HG03439 (cell line): ENCODE measurements at regions not wholly inside any gene's neighbourhood (a gene's known extent, or its start where the extent isn't known, plus 50 kb on each side); places are given as distances from the start of the nearest gene placed in this dataset.
A peak's percentile ranks its signal among the peaks of the same experiment; 100 is the strongest.
"Not testable (repeated sequence)": the region's sequence is repeated elsewhere in the genome, so short reads cannot be mapped to it uniquely, and the experiment has no call there.

Experiments
- ATAC-seq: cut with Tn5 transposase; IDR thresholded peaks from one replicate; pipeline ENCODE4 v1.9.1; 2021; ENCODE audit warnings: mild to moderate bottlenecking, moderate library complexity; ENCODE audit not compliant: unreplicated experiment

GRCh38 chr6:103122766-103123601, 1729.5 kb downstream of the GRIK2 start:
- ATAC-seq = peak; percentile 73

- ATAC-seq = no peak
Measured at GRCh38 chr6:103119056-103119455, 1725.5 kb downstream of the GRIK2 start.

GRCh38 chr6:103114582-103114981, 1721.1 kb downstream of the GRIK2 start:
- no peak for ATAC-seq

GRCh38 chr6:103113416-103113815, 1719.9 kb downstream of the GRIK2 start:
- no peak for ATAC-seq

GRCh38 chr6:103107985-103108384, 1714.5 kb downstream of the GRIK2 start:
- ATAC-seq = no peak

GRCh38 chr6:103105686-103106085, 1712.2 kb downstream of the GRIK2 start:
- no peak for ATAC-seq

- ATAC-seq = no peak
Measured at GRCh38 chr6:103101267-103101666, 1707.8 kb downstream of the GRIK2 start.

- ATAC-seq = not testable (repeated sequence)
Measured at GRCh38 chr6:103092414-103092813, 1698.9 kb downstream of the GRIK2 start.

- ATAC-seq = no peak
Measured at GRCh38 chr6:103085801-103086200, 1692.3 kb downstream of the GRIK2 start.

- ATAC-seq = no peak
Measured at GRCh38 chr6:103081876-103082630, 1688.5 kb downstream of the GRIK2 start.

GRCh38 chr6:103081126-103081525, 1687.6 kb downstream of the GRIK2 start:
- no peak for ATAC-seq

- ATAC-seq = no peak
Measured at GRCh38 chr6:103080497-103080896, 1687.0 kb downstream of the GRIK2 start.

- peak; percentile 80 for ATAC-seq
Measured at GRCh38 chr6:103079867-103080266, 1686.4 kb downstream of the GRIK2 start.

GRCh38 chr6:103062136-103062535, 1668.6 kb downstream of the GRIK2 start:
- ATAC-seq = no peak

GRCh38 chr6:103047567-103047966, 1654.1 kb downstream of the GRIK2 start:
- ATAC-seq = no peak

- no peak for ATAC-seq
Measured at GRCh38 chr6:103042336-103042735, 1648.8 kb downstream of the GRIK2 start.

- no peak for ATAC-seq
Measured at GRCh38 chr6:103036846-103037245, 1643.3 kb downstream of the GRIK2 start.

GRCh38 chr6:103027271-103027931, 1633.9 kb downstream of the GRIK2 start:
- ATAC-seq = no peak

GRCh38 chr6:103018426-103018825, 1624.9 kb downstream of the GRIK2 start:
- no peak for ATAC-seq

- no peak for ATAC-seq
Measured at GRCh38 chr6:103017878-103018277, 1624.4 kb downstream of the GRIK2 start.

- no peak for ATAC-seq
Measured at GRCh38 chr6:103011605-103012004, 1618.1 kb downstream of the GRIK2 start.

GRCh38 chr6:103002282-103002681, 1608.8 kb downstream of the GRIK2 start:
- ATAC-seq = peak; percentile 92
